DMS 273 treated with DMSO at 0.1 percent for 48 hours (cell line): ENCODE measurements at regions not wholly inside any gene's neighbourhood (a gene's known extent, or its start where the extent isn't known, plus 50 kb on each side); places are given as distances from the start of the nearest gene placed in this dataset.
"Not testable (repeated sequence)": the region's sequence is repeated elsewhere in the genome, so short reads cannot be mapped to it uniquely, and the experiment has no call there.

ENCODE experiments used
- DNase-seq: peaks from one replicate; lab custom pipeline; 2025; lab: John Stamatoyannopoulos, UW

- DNase-seq, result no peak
These were observed 135.3 kb downstream of the NUDT12 start for GRCh38 chr5:103427326-103427725.

- DNase-seq, result no peak
These were observed 136.7 kb downstream of the NUDT12 start for GRCh38 chr5:103425686-103426454.

- DNase-seq, result no peak
These were observed 138.0 kb downstream of the NUDT12 start for GRCh38 chr5:103424453-103425205.

GRCh38 chr5:103424026-103424425 lies 138.6 kb downstream of the NUDT12 start:
- no peak for DNase-seq

- no peak for DNase-seq
These were observed 139.8 kb downstream of the NUDT12 start for GRCh38 chr5:103422756-103423155.

GRCh38 chr5:103414604-103415003 lies 148.0 kb downstream of the NUDT12 start:
- no peak for DNase-seq

GRCh38 chr5:103411711-103412110 lies 150.9 kb downstream of the NUDT12 start:
- DNase-seq, result no peak

GRCh38 chr5:103410172-103410571 lies 151.6 kb downstream of the MACIR start:
- DNase-seq, result no peak

GRCh38 chr5:103409013-103409670 lies 150.6 kb downstream of the MACIR start:
- no peak for DNase-seq

- no peak for DNase-seq
These were observed 149.8 kb downstream of the MACIR start for GRCh38 chr5:103408408-103408807.

GRCh38 chr5:103407402-103407801 lies 148.8 kb downstream of the MACIR start:
- DNase-seq, result no peak

GRCh38 chr5:103404483-103404882 lies 145.9 kb downstream of the MACIR start:
- no peak for DNase-seq

- no peak for DNase-seq
These were observed 144.3 kb downstream of the MACIR start for GRCh38 chr5:103402851-103403250.

- no peak for DNase-seq
These were observed 139.4 kb downstream of the MACIR start for GRCh38 chr5:103397739-103398581.

GRCh38 chr5:103394676-103395075 lies 136.1 kb downstream of the MACIR start:
- DNase-seq, result no peak

GRCh38 chr5:103393101-103393754 lies 134.7 kb downstream of the MACIR start:
- no peak for DNase-seq

- no peak for DNase-seq
These were observed 133.1 kb downstream of the MACIR start for GRCh38 chr5:103391659-103392058.

GRCh38 chr5:103389846-103390245 lies 131.3 kb downstream of the MACIR start:
- DNase-seq, result no peak

- DNase-seq, result no peak
These were observed 130.8 kb downstream of the MACIR start for GRCh38 chr5:103389357-103389756.

- no peak for DNase-seq
These were observed 127.2 kb downstream of the MACIR start for GRCh38 chr5:103385722-103386121.

GRCh38 chr5:103377638-103378037 lies 119.1 kb downstream of the MACIR start:
- not testable (repeated sequence) for DNase-seq
